Thoracic aorta (tissue), 2 donors: ENCODE measurements at regions not wholly inside any gene's neighbourhood (a gene's known extent, or its start where the extent isn't known, plus 50 kb on each side); places are given as distances from the start of the nearest gene placed in this dataset.

Experiments used
- ATAC-seq: fragments of 150-250 bp; one replicate; pipeline ENCODE4 v1.8.0; 2017; ENCODE audit warnings: low read depth; ENCODE audit not compliant: insufficient number of reproducible peaks, low FRiP score
- DNase-seq: peaks from one replicate; pipeline ENCODE4 v3.0.0-alpha.2; 2020; ENCODE audit warnings: low spot score
- H3K27ac ChIP-seq, 2 donors: fragments of 200-600 bp; sonication (generic); 1 replicate in 1 of 2; 2 replicates in 1 of 2; pipeline ENCODE4 v1.5.1; 2016; ENCODE audit warnings: mild to moderate bottlenecking in 2 of 2, moderate library complexity in 2 of 2
- H3K27me3 ChIP-seq: fragments of 200-600 bp; sonication (generic); replicated peaks from 2 replicates; pipeline ENCODE4 v1.6.0; 2016; ENCODE audit warnings: mild to moderate bottlenecking; ENCODE audit not compliant: insufficient read depth
- H3K36me3 ChIP-seq: fragments of 200-600 bp; sonication (generic); one replicate; pipeline ENCODE4 v1.5.1; 2016
- H3K4me1 ChIP-seq, 2 donors: fragments of 200-600 bp; sonication (generic); 1 replicate in 1 of 2; 2 replicates in 1 of 2; pipeline versions ENCODE4 v1.5.1 to v1.6.0; 2016; ENCODE audit warnings: low read depth in 2 of 2, mild to moderate bottlenecking in 1 of 2; ENCODE audit not compliant: control insufficient read depth in 1 of 2
- H3K4me3 ChIP-seq: fragments of 200-600 bp; sonication (generic); 2 replicates; pipeline ENCODE4 v1.5.1; 2016; ENCODE audit warnings: mild to moderate bottlenecking
- H3K9me3 ChIP-seq: fragments of 200-600 bp; sonication (generic); 2 replicates; pipeline ENCODE4 v1.5.1; 2016
- TF ChIP-seq, protein P1 (sequence below): fragments of 200-600 bp; sonication (generic); IDR thresholded peaks from one replicate; pipeline ENCODE4 v1.5.1; 2019; ENCODE audit warnings: antibody characterized with exemption

DNA sequence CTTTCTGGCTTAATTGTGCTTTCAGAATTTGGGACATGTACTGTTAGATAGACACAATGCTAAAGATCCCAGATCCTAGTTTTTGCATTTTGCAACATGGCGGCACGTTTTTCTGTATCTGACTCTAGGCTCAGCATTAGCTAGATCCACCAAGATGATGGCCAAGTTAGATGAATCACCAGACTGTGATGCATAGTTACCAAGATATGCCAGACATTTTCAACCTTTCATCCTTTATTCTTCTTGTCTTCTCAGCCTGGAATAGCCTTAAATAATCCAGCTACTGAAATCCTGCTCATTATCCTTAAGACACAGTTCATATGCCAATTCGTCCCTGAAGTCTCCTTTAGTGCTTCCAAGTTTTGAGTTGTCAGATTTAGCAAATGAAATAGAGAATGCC is 144.9 kb upstream of the CRY1 start:
- no peaks in the 10 kb centered on the region for H3K9me3 ChIP-seq
- no peaks in the 10 kb centered on the region for H3K36me3 ChIP-seq
- no peaks in the 10 kb centered on the region for H3K27me3 ChIP-seq
- no peak overlapping the region for H3K4me3 ChIP-seq
- no peaks in the 10 kb centered on the region for H3K4me1 ChIP-seq
- TF ChIP-seq, protein P1, sequence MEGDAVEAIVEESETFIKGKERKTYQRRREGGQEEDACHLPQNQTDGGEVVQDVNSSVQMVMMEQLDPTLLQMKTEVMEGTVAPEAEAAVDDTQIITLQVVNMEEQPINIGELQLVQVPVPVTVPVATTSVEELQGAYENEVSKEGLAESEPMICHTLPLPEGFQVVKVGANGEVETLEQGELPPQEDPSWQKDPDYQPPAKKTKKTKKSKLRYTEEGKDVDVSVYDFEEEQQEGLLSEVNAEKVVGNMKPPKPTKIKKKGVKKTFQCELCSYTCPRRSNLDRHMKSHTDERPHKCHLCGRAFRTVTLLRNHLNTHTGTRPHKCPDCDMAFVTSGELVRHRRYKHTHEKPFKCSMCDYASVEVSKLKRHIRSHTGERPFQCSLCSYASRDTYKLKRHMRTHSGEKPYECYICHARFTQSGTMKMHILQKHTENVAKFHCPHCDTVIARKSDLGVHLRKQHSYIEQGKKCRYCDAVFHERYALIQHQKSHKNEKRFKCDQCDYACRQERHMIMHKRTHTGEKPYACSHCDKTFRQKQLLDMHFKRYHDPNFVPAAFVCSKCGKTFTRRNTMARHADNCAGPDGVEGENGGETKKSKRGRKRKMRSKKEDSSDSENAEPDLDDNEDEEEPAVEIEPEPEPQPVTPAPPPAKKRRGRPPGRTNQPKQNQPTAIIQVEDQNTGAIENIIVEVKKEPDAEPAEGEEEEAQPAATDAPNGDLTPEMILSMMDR, result no peak
- DNase-seq (no peak), ATAC-seq (no peak)
- H3K27ac ChIP-seq, result no peak overlapping the region

DNA sequence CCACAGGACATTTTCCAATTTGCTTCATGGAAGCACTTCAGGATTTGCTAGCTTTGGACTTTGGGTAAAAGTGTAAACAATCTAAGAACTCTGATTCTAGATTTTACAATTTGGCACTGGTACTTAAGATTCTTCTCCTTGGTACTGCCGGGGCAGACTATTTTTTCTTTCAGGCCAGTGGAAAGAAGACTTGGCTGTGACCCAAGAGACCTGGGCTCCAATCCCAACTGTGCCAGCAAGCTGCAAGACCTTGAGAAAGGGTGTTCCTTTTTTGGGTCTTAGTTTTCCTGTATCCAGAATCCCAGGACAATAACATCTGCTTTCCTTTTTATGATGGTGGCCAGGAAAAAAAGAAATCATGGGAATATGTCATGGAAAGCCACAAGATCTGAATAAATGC is 148.1 kb upstream of the CRY1 start:
- DNase-seq (no peak), ATAC-seq (no peak)
- no peak overlapping the region for H3K4me3 ChIP-seq
- no peaks in the 10 kb centered on the region for H3K9me3 ChIP-seq
- TF ChIP-seq, protein P1, result no peak
- H3K27ac ChIP-seq, result no peak overlapping the region
- H3K4me1 ChIP-seq, result no peaks in the 10 kb centered on the region
- H3K36me3 ChIP-seq, result no peaks in the 10 kb centered on the region
- H3K27me3 ChIP-seq, result no peaks in the 10 kb centered on the region

DNA sequence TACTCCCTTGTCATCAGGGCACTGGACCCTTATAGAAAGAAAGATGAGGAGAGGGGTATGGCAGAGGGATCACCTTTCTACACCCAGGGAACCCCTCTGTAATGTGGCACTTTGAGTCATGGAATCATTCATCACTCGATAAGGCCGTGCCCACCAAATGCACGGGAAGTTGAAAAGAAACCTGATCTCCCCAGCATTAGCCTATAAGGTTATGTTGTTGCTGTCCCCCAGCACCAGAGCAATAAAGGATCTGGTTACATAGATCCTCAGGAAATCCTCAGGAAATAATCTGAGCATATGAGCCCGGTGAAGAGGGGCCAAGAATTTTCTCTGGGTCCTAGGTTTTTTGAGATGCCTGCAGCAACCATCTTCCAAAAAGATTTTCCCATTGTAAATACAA is 148.8 kb upstream of the CRY1 start:
- Histone ChIP-seq H3K9me3 (no peaks in the 10 kb centered on the region), H3K4me3 (no peak overlapping the region), H3K4me1 (no peaks in the 10 kb centered on the region), H3K36me3 (no peaks in the 10 kb centered on the region), H3K27me3 (no peaks in the 10 kb centered on the region), H3K27ac (no peak overlapping the region)
- ATAC-seq, result no peak
- TF ChIP-seq, protein P1, result no peak
- no peak for DNase-seq

DNA sequence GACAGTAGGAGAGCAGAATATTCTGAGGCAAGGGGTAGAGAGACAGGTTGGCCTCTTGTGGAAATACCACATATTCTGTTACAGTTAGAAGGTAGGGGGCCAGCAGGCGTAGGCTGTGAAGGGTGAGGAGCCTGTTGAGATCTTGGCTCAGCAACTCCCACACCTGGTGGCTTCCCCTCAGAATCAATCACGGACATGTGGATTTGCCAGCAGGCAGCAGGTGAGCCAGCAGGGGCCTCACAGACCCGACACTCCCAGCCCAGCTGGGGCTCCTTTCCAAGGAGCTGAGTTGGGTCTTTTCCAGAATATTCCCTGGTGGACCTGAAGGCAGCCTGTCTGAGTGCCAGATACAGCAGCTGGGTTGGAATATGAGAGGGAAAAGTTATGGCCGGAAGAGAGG is 150.0 kb upstream of the CRY1 start:
- no peak for ATAC-seq
- H3K9me3 ChIP-seq, result no peaks in the 10 kb centered on the region
- no peak for DNase-seq
- no peak overlapping the region for H3K27ac ChIP-seq
- H3K4me3 ChIP-seq, result no peak overlapping the region
- no peaks in the 10 kb centered on the region for H3K36me3 ChIP-seq
- H3K4me1 ChIP-seq, result no peaks in the 10 kb centered on the region
- TF ChIP-seq, protein P1, result no peak
- H3K27me3 ChIP-seq, result no peaks in the 10 kb centered on the region

DNA sequence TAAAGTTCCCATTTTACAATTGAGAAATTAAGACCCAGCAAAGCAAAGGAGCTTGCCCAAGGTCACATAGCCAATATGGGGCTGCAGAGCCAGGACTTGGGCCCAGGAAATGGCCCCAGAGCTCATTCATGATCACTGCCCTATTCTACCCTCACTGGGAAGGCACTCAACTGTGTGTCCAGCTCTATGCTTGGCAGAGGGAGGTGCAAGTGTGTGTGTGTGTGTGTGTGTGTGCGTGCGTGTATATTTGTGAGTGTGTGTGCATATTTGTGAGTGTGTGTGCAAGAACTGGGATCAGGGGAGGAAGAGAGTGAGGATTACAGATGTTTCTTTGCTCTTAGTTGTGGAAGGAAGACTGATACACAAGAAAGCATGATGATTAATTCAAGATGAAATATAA is 151.2 kb upstream of the CRY1 start:
- ATAC-seq, result no peak

More for the DNA sequence above, 151.2 kb upstream of the CRY1 start:
- no peaks in the 10 kb centered on the region for H3K4me1 ChIP-seq
- H3K27ac ChIP-seq, result no peak overlapping the region
- no peak overlapping the region for H3K4me3 ChIP-seq
- TF ChIP-seq, protein P1, result no peak
- H3K27me3 ChIP-seq, result no peaks in the 10 kb centered on the region
- H3K36me3 ChIP-seq, result no peaks in the 10 kb centered on the region
- no peaks in the 10 kb centered on the region for H3K9me3 ChIP-seq
- no peak for DNase-seq
